HG03469 (cell line): ENCODE measurements at regions not wholly inside any gene's neighbourhood (a gene's known extent, or its start where the extent isn't known, plus 50 kb on each side); places are given as distances from the start of the nearest gene placed in this dataset.
"Not testable (repeated sequence)": the region's sequence is repeated elsewhere in the genome, so short reads cannot be mapped to it uniquely, and the experiment has no call there.

Experiments used
- ATAC-seq: cut with Tn5 transposase; IDR thresholded peaks from one replicate; pipeline ENCODE4 v1.9.1; 2021; ENCODE audit warnings: mild to moderate bottlenecking, moderate library complexity, moderate number of reproducible peaks; ENCODE audit not compliant: unreplicated experiment

GRCh38 chr7:48992816-48993215 lies 68.5 kb downstream of the CDC14C start:
- no peak for ATAC-seq

GRCh38 chr7:49001610-49002033 lies 77.3 kb downstream of the CDC14C start:
- peak; percentile 88 for ATAC-seq

GRCh38 chr7:49010717-49011116 lies 86.4 kb downstream of the CDC14C start:
- no peak for ATAC-seq

GRCh38 chr7:49014870-49015269 lies 90.5 kb downstream of the CDC14C start:
- no peak for ATAC-seq

GRCh38 chr7:49020145-49020544 lies 95.8 kb downstream of the CDC14C start:
- ATAC-seq, result no peak

GRCh38 chr7:49022448-49022847 lies 98.1 kb downstream of the CDC14C start:
- ATAC-seq, result no peak

GRCh38 chr7:49023345-49024328 lies 99.3 kb downstream of the CDC14C start:
- ATAC-seq, result no peak

- no peak for ATAC-seq
These were observed 105.9 kb downstream of the CDC14C start for GRCh38 chr7:49030221-49030620.

GRCh38 chr7:49033140-49033539 lies 108.8 kb downstream of the CDC14C start:
- ATAC-seq, result not testable (repeated sequence)

GRCh38 chr7:49037346-49038210 lies 113.2 kb downstream of the CDC14C start:
- no peak for ATAC-seq

- no peak for ATAC-seq
These were observed 114.5 kb downstream of the CDC14C start for GRCh38 chr7:49038821-49039358.

GRCh38 chr7:49060743-49061142 lies 136.4 kb downstream of the CDC14C start:
- ATAC-seq, result no peak

GRCh38 chr7:49074538-49074937 lies 150.2 kb downstream of the CDC14C start:
- ATAC-seq, result no peak

GRCh38 chr7:49080896-49081475 lies 156.6 kb downstream of the CDC14C start:
- ATAC-seq, result no peak

- no peak for ATAC-seq
These were observed 163.7 kb downstream of the CDC14C start for GRCh38 chr7:49088017-49088416.

- ATAC-seq, result no peak
These were observed 165.4 kb downstream of the CDC14C start for GRCh38 chr7:49089717-49090116.

GRCh38 chr7:49091089-49091488 lies 166.7 kb downstream of the CDC14C start:
- ATAC-seq, result no peak

- ATAC-seq, result no peak
These were observed 167.2 kb downstream of the CDC14C start for GRCh38 chr7:49091519-49091918.

GRCh38 chr7:49093218-49093617 lies 168.9 kb downstream of the CDC14C start:
- ATAC-seq, result no peak

GRCh38 chr7:49094866-49095265 lies 170.5 kb downstream of the CDC14C start:
- no peak for ATAC-seq
